Gastroesophageal sphincter (tissue), 4 donors: ENCODE measurements at regions not wholly inside any gene's neighbourhood (a gene's known extent, or its start where the extent isn't known, plus 50 kb on each side); places are given as distances from the start of the nearest gene placed in this dataset.

Experiments
- ATAC-seq: fragments of 150-250 bp; one replicate; pipeline ENCODE4 v1.9.1; 2016; ENCODE audit warnings: mild to moderate bottlenecking, moderate library complexity
- H3K27ac ChIP-seq, 4 donors: fragments of 200-600 bp; sonication (generic) in 3 of 4; 1 replicate in 3 of 4; 2 replicates in 1 of 4; pipeline ENCODE4 v1.5.1; 2016 to 2019
- H3K27me3 ChIP-seq: fragments of 200-600 bp; sonication (generic); one replicate; pipeline ENCODE4 v1.5.1; 2019
- H3K36me3 ChIP-seq, 2 donors: fragments of 200-600 bp; sonication (generic); one replicate each; pipeline ENCODE4 v1.5.1; 2019; ENCODE audit warnings: control low read depth in 1 of 2
- H3K4me1 ChIP-seq, 3 donors: fragments of 200-600 bp; sonication (generic); 1 replicate in 2 of 3; 2 replicates in 1 of 3; pipeline ENCODE4 v1.5.1; 2016 to 2019; ENCODE audit warnings: control low read depth in 2 of 3
- H3K4me3 ChIP-seq, 2 donors: fragments of 200-600 bp; sonication (generic); one replicate each; pipeline ENCODE4 v1.5.1; 2019; ENCODE audit warnings: mild to moderate bottlenecking in 1 of 2, moderate library complexity in 1 of 2
- H3K9me3 ChIP-seq, 3 donors: fragments of 200-600 bp; sonication (generic); one replicate each; pipeline ENCODE4 v1.5.1; 2017 to 2019; ENCODE audit warnings: control low read depth in 2 of 3
- CTCF ChIP-seq, 4 experiments: fragments of 200-600 bp in 2 of 4; fragments of 450-650 bp in 2 of 4; sonication (generic) in 1 of 4; IDR thresholded peaks; one replicate each; pipeline ENCODE4 v1.5.1; 2017 to 2019; ENCODE audit warnings: antibody characterized with exemption in 4 of 4, mild to moderate bottlenecking in 2 of 4, moderate library complexity in 2 of 4
- EP300 ChIP-seq: sonication (generic); formaldehyde crosslinking; IDR thresholded peaks from one replicate; pipeline ENCODE4 v1.6.1; 2017; ENCODE audit warnings: antibody characterized with exemption, mild to moderate bottlenecking
- POLR2A ChIP-seq, 2 donors: fragments of 450-650 bp; IDR thresholded peaks; one replicate each; pipeline ENCODE4 v1.6.1; 2017; ENCODE audit warnings: antibody characterized with exemption in 2 of 2, mild to moderate bottlenecking in 2 of 2, moderate library complexity in 1 of 2
- POLR2AphosphoS5 ChIP-seq: sonication (generic); formaldehyde crosslinking; IDR thresholded peaks from one replicate; pipeline ENCODE4 v1.6.1; 2017; ENCODE audit warnings: antibody characterized with exemption
- WGBS, 2 donors: methylation state at CpG; one replicate each; pipeline ENCODE4 v1.1.5; 2018; ENCODE audit warnings: low coverage in 1 of 2; 5-methylcytosine and 5-hydroxymethylcytosine counted together

- Histone ChIP-seq H3K4me3 (no peak overlapping the region), H3K27me3 (no peaks in the 10 kb centered on the region), H3K4me1 (no peaks in the 10 kb centered on the region), H3K27ac (no peak overlapping the region), H3K36me3 (no peaks in the 10 kb centered on the region), H3K9me3 (no peaks in the 10 kb centered on the region)
- no peak for TF ChIP-seq CTCF (IDR thresholded peaks at IDR 0.05)
- TF ChIP-seq EP300, result no peak
- no peak for TF ChIP-seq POLR2AphosphoS5
- TF ChIP-seq POLR2A (IDR thresholded peaks at IDR 0.05), result no peak
- no peak for ATAC-seq
- WGBS, 2 donors, result 67 to 100% methylated on average over 1 of the region's 1 CpG
These were observed 197.5 kb upstream of the COL3A1 start for GRCh38 chr2:188776634-188777033.

- 86 to 91% methylated on average over 1 of the region's 1 CpG for WGBS, 2 donors
- H3K4me3 ChIP-seq, result no peak overlapping the region
- H3K36me3 ChIP-seq, result no peaks in the 10 kb centered on the region
- no peaks in the 10 kb centered on the region for H3K9me3 ChIP-seq
- TF ChIP-seq CTCF (IDR thresholded peaks at IDR 0.05), result no peak
- TF ChIP-seq POLR2A (IDR thresholded peaks at IDR 0.05), result no peak
- TF ChIP-seq EP300, result no peak
- no peak for TF ChIP-seq POLR2AphosphoS5
- no peak for ATAC-seq
- H3K27ac ChIP-seq, result no peak overlapping the region
- no peaks in the 10 kb centered on the region for H3K27me3 ChIP-seq
- peaks cover 3 to 39% (median 4%) of the 10 kb centered on the region in 3 donors for H3K4me1 ChIP-seq
These were observed 189.9 kb upstream of the COL3A1 start for GRCh38 chr2:188784269-188784762.

- no peaks in the 10 kb centered on the region for H3K9me3 ChIP-seq
- H3K4me1 ChIP-seq, result peaks cover 3 to 39% (median 4%) of the 10 kb centered on the region in 3 donors
- no peaks in the 10 kb centered on the region for H3K36me3 ChIP-seq
- H3K4me3 ChIP-seq, result no peak overlapping the region
- TF ChIP-seq CTCF (IDR thresholded peaks at IDR 0.05) (no peak), POLR2A (IDR thresholded peaks at IDR 0.05) (no peak), EP300 (no peak), POLR2AphosphoS5 (no peak)
- no peak overlapping the region for H3K27ac ChIP-seq
- H3K27me3 ChIP-seq, result no peaks in the 10 kb centered on the region
- 61 to 71% methylated on average over 2 of the region's 2 CpGs for WGBS, 2 donors
- ATAC-seq, result no peak
These were observed 189.1 kb upstream of the COL3A1 start for GRCh38 chr2:188785061-188785460.

DNA sequence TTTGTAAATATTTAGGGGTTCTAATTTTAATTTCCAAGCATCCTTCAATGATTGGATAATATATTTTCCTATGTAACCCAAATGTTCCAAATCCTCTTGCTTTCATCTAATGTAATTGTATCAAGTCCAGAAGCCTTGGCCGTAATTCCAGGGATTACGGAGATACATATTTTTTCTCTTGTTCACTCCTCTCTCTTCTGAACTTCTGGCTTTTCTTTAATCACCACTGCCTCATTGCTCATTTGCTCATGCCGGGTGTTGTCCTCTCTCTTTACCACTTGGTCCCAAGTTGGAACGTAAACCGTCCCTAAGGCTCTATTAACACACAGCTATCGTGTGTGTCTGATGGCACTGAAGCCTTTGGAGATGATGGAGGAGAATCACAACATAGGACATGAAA, 188.7 kb upstream of the COL3A1 start:
- H3K4me1 ChIP-seq, result peaks cover 3 to 39% (median 4%) of the 10 kb centered on the region in 3 donors
- TF ChIP-seq POLR2AphosphoS5 (peak; percentile 46), POLR2A (IDR thresholded peaks at IDR 0.05) (no peak)
- peak; percentile 40 for ATAC-seq

GRCh38 chr2:188786368-188786841, 187.8 kb upstream of the COL3A1 start:
- Histone ChIP-seq H3K27ac (peak overlapping the region; percentile 79 to 92 (median 80)), H3K9me3 (no peaks in the 10 kb centered on the region), H3K4me3 (peak overlapping the region; percentile 9 to 14), H3K36me3 (no peaks in the 10 kb centered on the region), H3K4me1 (peaks cover 3 to 39% (median 4%) of the 10 kb centered on the region in 3 donors), H3K27me3 (no peaks in the 10 kb centered on the region)
- TF ChIP-seq POLR2AphosphoS5 (peak; percentile 73), EP300 (no peak)
- WGBS, 2 donors, result 0 to 14% methylated on average over 3 of the region's 3 CpGs
- ATAC-seq, result peak; percentile 48

More for the DNA sequence above, 188.7 kb upstream of the COL3A1 start:
- Histone ChIP-seq H3K4me3 (no peak overlapping the region), H3K36me3 (no peaks in the 10 kb centered on the region), H3K9me3 (no peaks in the 10 kb centered on the region), H3K27ac (peak overlapping the region; percentile 79 to 92 (median 80)), H3K27me3 (no peaks in the 10 kb centered on the region)
- 23 to 69% methylated on average over 5 to 6 of the region's 6 CpGs for WGBS, 2 donors

DNA sequence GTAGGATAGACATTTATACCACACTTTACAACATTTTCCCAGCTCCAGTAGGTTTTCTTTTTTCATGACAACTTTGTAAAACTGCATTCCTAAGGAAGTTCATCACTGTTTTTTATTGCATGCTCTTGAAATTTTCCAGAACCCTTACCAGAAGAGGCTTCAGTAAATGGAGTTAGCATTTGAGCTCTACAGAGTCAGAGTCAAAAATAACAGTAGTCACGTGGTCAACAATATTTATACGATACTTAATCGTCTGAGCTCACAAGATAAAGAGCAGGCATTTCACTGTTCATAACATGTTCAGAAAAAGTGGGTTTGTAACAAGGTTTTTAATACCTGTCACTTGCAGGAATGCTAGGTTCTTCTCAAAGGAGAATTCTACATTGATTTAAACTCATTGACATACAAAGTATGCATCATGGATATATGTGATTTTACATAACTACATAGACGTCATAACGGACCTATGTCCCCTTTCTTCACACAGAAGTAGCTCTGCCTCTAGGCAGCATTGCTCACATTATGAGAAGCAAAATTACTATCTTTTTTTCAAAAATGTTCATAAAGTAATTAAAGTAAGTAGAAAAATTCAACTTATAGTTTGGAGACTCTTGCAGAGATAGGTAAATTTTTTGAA, 187.0 kb upstream of the COL3A1 start:
- Histone ChIP-seq H3K4me3 (peak overlapping the region; percentile 9 to 14), H3K9me3 (no peaks in the 10 kb centered on the region), H3K4me1 (peaks cover 3 to 39% (median 4%) of the 10 kb centered on the region in 3 donors), H3K27me3 (no peaks in the 10 kb centered on the region), H3K36me3 (no peaks in the 10 kb centered on the region), H3K27ac (peak overlapping the region; percentile 79 to 92 (median 80))
- no peak for TF ChIP-seq POLR2A (IDR thresholded peaks at IDR 0.05)
- TF ChIP-seq CTCF (IDR thresholded peaks at IDR 0.05), result no peak
- no peak for TF ChIP-seq EP300
- TF ChIP-seq POLR2AphosphoS5, result peak; percentile 86
- WGBS, 2 donors, result 14 to 20% methylated on average over 5 of the region's 5 CpGs
- ATAC-seq, result peak; percentile 69
